HG03520 (cell line): ENCODE measurements at regions not wholly inside any gene's neighbourhood (a gene's known extent, or its start where the extent isn't known, plus 50 kb on each side); places are given as distances from the start of the nearest gene placed in this dataset.
A peak's percentile ranks its signal among the peaks of the same experiment; 100 is the strongest.

ENCODE experiments used
- ATAC-seq: cut with Tn5 transposase; IDR thresholded peaks from one replicate; pipeline ENCODE4 v1.9.1; 2021; ENCODE audit warnings: mild to moderate bottlenecking, moderate library complexity; ENCODE audit not compliant: unreplicated experiment

DNA sequence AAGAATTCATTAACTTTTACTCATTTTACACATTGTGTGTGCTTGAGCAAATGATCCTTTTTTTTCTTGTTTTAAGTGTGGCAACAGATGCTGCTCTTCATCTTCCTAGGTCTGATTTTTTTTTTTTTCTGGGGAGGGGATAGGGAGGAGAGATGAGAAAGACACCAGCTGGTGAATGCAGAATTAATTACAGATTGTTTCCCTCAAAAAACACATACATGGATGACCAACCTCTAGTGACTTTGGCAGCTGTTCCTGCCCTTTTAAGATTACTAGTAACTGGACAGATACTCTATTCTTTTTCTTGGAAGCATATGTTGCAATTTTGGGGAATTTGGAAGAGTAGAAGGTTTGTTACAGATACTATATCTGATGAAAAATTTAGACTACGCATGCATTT lies 103.6 kb upstream of the MYO16 start:
- no peak for ATAC-seq

DNA sequence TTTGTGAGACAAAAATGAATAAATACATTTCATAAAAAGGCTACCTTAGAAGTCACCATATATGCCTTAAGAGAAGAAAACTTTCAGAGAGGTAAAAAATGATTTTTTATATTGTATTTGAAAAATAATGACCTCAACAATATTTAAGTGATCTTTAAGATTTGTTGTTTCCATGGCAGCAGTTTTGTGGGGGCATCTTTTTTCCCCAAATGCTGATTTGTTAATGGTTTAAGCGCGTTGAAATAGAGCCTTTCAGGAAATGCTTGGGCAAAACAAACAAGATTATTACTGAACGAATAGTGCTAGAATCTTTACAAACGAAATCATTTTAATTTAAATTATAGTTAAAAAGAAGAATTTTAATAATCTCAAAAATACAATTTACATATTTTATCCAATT lies 103.1 kb upstream of the MYO16 start:
- no peak for ATAC-seq

DNA sequence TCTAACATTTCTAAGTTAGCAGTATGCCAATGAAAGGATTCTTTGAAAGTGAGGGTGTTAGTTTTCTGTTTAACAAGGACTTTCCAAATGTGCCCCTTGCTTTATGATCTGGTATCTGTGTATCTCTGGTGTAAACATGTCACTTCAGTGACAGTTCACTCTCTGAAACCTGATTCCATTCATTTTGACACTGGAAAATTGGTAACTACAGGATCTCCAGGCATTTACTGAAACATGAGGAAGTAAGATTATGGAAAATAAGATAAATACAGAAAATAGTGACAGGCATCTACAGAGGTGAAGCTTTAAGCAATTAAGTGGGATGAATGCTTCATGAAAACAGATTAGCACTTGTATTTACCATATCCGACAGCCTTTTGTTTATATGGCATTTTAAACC lies 101.6 kb upstream of the MYO16 start:
- no peak for ATAC-seq

DNA sequence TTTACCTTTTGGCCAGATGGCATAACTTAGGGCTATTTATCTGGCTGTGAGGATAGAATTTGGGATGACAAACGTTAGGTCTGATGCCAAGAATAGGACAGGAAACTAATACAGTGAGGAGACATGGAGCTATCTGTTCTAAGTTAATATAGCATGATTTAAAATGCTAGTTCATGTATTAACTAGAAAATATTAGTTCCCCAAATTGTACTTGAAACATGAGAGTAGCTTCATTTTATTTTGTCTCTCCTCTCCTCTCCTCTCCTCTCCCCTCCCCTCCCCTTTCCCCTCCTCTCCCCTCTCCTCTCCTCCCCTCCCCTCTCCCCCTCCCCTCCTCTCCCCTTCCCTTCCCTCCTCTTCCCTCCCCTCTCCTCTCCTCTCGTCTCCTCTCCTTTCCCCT lies 101.1 kb upstream of the MYO16 start:
- no peak for ATAC-seq

DNA sequence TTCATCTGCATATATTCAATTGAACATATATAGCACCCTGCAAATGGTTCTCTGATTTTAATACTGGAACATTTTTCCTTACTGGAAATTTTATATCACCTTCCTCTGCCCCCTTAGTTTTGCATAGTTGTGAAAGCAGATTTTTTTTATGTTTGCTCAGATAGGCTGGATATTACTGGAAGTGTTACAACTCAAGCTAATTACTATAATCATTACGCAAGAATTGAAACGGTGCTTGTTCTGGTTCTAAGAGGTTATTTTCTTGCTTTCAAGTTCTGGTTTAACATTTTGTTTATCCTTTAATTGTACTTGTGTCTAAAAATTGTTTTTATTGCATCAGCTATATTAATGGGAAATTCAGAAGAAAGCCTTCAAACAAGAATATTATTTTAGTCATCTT lies 95.6 kb upstream of the MYO16 start:
- ATAC-seq, result no peak

DNA sequence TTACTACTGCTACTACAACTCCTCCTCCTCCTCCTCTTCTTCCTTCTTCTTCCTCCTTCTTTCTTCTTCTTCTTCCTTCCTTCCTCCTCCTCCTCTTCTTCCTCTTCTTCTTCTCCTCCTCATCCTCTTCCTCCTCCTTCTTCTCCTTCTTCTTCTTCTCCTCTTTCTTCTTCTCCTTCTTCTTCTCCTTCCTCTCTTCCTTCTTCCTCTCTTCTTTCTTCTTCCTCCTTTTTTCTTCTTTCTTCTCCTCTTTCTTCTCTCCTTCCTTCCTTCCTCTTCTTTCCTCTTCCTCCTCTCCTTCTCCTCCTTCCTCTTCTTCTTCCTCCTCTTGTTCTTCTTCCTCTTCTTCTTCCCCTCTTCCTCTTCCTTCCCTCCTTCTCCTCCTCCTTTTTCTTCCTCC lies 94.7 kb upstream of the MYO16 start:
- ATAC-seq, result no peak

DNA sequence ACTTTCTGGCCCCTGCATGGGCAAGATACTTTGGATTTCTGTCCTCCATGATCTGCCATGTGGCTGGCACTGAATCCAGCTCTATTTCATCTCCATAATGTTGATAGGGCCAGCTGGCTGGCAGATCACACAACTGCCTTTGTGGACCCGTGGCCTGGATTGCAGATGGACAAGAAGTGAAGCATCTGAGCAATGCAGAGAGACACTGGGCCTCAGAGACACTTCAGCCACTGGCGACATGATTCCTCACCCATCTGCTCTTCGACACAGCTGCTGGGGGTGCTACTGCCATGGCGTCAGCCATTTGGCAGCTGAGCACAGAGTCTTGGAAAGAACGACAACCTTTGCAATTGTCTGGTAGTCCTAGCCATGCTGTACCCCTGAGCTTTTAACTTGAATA lies 79.5 kb upstream of the MYO16 start:
- ATAC-seq, result no peak

DNA sequence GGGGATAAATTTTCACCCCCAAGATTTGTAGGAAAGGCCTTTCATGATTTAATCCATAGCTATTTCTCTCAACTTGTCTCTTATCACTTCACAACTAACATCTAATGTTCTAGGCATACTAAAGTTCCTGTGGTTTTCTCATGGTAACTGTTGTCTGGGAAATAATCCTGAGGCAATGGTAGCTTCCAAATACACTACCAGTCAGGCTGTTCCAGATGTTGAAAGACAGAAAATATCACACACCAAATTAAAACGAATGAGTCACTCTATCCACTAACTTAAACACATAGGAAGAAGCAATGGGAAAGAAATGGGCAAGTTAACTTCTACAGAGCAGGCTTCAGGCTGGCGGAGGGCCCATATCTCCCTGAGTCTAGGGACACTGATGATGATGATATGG lies 77.7 kb upstream of the MYO16 start:
- no peak for ATAC-seq

DNA sequence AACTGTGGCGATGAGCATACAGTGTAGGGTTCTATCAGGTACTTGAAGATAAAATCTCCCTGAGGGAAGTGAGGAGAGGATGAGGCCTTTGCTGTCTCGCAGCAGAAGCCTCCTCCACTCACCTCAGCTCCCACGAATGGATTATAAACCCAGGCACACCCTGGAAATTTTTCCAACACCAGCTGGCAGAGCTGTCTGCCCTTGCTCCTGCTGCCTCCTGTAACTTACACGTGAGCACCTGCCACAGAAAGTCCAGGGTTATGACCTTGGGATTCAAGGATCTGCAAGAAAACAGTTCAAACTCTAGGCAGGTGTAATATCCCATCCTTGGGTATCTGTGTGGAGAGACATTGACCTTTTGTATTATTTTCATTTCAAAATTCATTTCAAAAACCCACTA lies 70.9 kb upstream of the MYO16 start:
- no peak for ATAC-seq

DNA sequence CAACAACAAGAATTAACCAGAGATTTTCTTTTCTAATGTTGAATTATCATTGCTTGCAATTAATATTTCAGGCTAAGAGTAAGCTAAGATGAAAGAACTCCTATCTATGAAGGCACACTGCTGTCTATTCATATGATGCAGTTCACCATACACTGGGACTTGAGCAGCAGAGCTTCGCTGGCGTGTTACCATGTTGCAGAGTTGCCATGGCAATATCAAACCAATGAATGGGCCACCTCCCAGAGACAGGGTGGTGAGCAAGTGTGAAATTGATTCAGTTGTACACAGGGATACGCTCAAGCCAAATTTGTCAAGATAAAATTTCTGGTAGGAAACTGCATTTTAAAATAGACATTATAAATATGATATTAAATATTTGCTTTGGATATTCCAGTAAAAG lies 69.3 kb upstream of the MYO16 start:
- no peak for ATAC-seq

DNA sequence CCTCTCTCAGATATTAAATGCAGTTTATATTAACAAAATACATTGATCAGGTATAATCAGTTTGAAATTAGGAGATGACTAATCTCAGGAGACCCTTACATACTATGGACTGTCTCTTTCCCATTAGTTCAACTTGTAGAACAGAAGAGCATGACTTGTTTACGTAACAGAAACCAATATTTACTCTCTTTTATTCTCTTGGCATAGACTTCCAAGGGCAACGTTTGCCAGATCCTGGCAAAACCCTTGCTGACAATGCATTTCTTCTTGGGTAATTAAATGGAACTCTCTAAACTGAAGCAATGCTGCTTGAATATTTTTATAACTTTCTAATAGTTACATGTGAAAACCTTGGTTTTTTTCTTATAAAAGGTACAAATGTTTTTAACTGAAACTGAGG lies 68.3 kb upstream of the MYO16 start:
- ATAC-seq, result no peak

DNA sequence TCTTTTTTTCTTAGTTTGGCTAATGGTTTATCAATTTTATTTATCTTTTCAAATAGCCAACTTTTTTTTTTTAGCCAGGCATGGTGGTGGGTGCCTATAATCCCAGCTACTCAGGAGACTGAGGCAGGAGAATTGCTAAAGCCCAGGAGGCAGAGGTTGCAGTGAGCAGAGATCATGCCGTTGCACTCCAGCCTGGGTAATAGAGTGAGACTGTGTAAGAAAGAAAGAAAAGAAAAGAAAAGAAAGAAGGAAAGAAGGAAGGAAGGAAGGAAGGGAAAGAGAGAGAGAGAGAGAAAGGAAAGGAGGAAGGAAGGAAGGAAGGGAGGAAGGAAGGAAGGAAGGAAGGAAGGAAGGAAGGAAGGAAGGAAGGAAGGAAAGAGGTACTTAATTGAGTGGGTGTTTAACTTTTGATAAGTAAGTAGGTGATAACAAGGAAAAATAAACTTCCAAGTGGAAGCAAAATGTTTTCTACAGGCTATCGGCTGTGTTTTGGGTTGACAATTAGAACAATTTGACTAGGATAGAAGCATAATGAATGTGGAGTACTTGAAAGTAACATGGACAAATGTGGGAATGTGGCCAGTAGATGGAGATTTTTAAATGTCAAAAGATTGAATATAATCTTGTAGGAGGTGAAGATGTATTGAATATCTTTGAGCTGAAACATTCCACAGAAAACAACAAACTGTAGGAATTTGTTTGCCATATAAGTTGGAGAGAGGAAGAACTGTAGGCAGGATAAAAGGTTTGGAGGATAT lies 62.8 kb upstream of the MYO16 start:
- ATAC-seq, result no peak

DNA sequence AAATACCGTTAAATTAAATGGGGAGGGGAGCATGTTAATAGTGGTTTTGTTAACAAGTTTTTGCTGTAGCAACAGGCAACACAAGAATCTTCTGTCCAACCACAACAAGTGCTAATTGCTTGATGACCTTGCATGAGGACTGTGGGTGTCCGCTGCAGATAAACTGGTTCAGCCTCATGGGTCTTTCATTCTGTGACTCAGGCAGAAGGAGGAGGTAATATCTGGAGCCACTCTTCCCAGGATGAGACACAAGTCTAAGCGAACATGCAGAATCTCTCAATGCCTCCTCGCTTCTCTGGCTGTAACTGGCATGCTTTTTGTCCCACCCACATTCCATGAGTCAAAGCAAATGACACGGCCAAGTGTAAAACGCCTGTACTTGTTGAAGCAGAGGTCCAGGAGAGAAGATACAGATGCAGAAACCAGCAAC lies 56.6 kb upstream of the MYO16 start:
- no peak for ATAC-seq

DNA sequence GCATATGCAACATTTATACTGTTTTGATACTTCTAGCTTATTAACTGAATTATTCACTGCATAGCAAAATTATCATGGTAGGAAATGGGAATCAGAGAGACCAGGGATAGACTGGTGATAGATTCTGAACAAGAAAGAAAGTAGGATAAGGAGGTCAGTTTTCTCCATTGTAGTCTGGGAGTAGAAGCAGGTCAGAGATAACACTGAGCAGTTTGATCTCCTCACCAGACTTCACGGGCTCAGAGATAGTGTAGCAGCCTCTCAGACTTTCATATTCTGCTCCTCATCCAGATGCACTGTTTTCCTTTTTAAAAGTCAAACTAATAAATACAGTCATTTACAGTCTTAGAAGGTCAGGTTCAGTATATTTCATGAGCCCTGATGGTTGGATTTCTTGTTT lies 56.0 kb upstream of the MYO16 start:
- ATAC-seq, result no peak

DNA sequence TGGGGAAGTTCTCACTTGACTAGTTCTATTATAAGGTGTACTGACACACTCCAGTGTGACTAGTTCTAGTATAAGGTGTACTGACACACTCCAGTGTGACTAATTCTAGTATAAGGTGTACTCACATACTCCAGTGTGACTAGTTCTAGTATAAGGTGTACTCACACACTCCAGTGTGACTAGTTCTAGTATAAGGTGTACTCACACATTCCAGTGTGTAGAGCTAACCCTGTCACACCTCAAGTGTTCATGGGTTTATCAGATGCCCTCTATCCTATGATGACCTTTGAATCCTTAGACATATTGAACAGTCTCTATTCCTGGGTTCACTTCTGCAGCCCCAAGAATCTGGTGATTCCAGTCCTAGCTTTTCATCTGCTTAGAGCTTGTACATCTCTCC lies 54.6 kb upstream of the MYO16 start:
- ATAC-seq, result peak; percentile 29

DNA sequence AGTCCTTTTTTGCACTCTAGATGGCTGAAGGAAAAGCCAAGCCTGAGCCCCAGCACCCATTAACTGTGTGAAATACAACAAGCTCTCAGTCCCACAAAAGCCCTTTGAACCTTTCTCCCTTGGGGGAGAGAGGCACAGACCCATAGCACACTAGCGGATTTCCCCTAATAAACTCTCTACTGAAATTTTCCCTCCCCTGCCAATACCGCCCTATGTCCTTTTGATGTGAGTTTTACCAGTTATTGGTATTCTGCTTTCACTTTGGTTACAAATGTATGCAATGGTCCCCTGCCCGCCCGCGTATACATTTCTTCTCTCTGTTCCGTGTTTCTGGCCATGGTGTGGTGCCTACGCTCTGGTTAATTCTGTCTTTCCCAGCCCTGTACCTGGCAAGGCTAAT lies 54.0 kb upstream of the MYO16 start:
- peak; percentile 57 for ATAC-seq
